ENCODE measurements at regions not wholly inside any gene's neighbourhood (a gene's known extent, or its start where the extent isn't known, plus 50 kb on each side); places are given as distances from the start of the nearest gene placed in this dataset.

DNA sequence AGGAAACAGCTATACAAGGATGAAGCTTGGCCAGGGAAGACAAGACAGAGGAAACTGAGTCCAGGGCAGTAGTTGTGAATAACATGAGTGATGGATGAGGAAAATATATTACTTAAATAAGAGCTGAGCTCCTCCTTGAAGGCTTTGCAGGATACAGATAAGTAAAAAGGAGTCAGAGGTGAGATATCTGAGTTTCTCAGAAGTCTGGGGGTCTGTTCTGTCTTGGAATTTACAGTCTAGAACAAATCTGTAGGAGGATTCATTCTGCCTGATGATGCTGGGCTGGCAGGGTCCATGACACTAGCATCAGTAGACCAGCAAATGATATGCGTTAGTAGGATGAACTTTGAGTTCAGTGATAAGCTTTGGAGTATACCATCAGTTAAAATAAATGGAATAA lies 266.1 kb upstream of the POGK start:
- TF ChIP-seq, protein P1, sequence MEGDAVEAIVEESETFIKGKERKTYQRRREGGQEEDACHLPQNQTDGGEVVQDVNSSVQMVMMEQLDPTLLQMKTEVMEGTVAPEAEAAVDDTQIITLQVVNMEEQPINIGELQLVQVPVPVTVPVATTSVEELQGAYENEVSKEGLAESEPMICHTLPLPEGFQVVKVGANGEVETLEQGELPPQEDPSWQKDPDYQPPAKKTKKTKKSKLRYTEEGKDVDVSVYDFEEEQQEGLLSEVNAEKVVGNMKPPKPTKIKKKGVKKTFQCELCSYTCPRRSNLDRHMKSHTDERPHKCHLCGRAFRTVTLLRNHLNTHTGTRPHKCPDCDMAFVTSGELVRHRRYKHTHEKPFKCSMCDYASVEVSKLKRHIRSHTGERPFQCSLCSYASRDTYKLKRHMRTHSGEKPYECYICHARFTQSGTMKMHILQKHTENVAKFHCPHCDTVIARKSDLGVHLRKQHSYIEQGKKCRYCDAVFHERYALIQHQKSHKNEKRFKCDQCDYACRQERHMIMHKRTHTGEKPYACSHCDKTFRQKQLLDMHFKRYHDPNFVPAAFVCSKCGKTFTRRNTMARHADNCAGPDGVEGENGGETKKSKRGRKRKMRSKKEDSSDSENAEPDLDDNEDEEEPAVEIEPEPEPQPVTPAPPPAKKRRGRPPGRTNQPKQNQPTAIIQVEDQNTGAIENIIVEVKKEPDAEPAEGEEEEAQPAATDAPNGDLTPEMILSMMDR (IDR thresholded peaks at IDR 0.05), result no peak
- no peak for TF ChIP-seq POLR2A (IDR thresholded peaks at IDR 0.05)
